GM12864 (cell line): ENCODE measurements at regions not wholly inside any gene's neighbourhood (a gene's known extent, or its start where the extent isn't known, plus 50 kb on each side); places are given as distances from the start of the nearest gene placed in this dataset.

ENCODE experiments used
- DNase-seq: peaks from one replicate; pipeline ENCODE4 v3.0.0-alpha.2; 2011; ENCODE audit warnings: low read depth
- H3K4me3 ChIP-seq: 2 replicates; pipeline ENCODE4 v1.5.1; 2011; ENCODE audit warnings: mild to moderate bottlenecking, low read depth, low read length, control low read depth
- CTCF ChIP-seq: IDR thresholded peaks from 2 replicates; pipeline ENCODE4 v1.5.1; 2011; ENCODE audit warnings: low read depth, mild to moderate bottlenecking, moderate library complexity, low read length, control low read depth, inconsistent platforms; ENCODE audit errors: missing control alignments

- no peak for DNase-seq
- no peak for TF ChIP-seq CTCF
- no peak overlapping the region for H3K4me3 ChIP-seq
Measured at GRCh38 chr12:53830631-53831030, 78.9 kb upstream of the CISTR start.

GRCh38 chr12:53836119-53836655 is 84.4 kb upstream of the CISTR start:
- no peak for TF ChIP-seq CTCF
- no peak overlapping the region for H3K4me3 ChIP-seq
- DNase-seq: no peak

GRCh38 chr12:53838978-53839377 is 87.2 kb upstream of the CISTR start:
- no peak for DNase-seq
- no peak for TF ChIP-seq CTCF

GRCh38 chr12:53840316-53840715 is 88.5 kb upstream of the CISTR start:
- DNase-seq: no peak
- no peak for TF ChIP-seq CTCF
- no peak overlapping the region for H3K4me3 ChIP-seq

More at GRCh38 chr12:53838978-53839377, 87.2 kb upstream of the CISTR start:
- no peak overlapping the region for H3K4me3 ChIP-seq

- DNase-seq: no peak
- no peak overlapping the region for H3K4me3 ChIP-seq
- TF ChIP-seq CTCF: no peak
Measured at GRCh38 chr12:53842686-53843085, 90.9 kb upstream of the CISTR start.

GRCh38 chr12:53843545-53843944 is 91.8 kb upstream of the CISTR start:
- no peak for TF ChIP-seq CTCF
- no peak for DNase-seq
- no peak overlapping the region for H3K4me3 ChIP-seq
